SK-N-SH (cell line): ENCODE measurements at regions not wholly inside any gene's neighbourhood (a gene's known extent, or its start where the extent isn't known, plus 50 kb on each side); places are given as distances from the start of the nearest gene placed in this dataset.

Experiments
- CTCF ChIA-PET: fragments of 300-600, 350-600 bp; formaldehyde crosslinking; extraction: SDS; loops from one replicate; lab custom pipeline; 2021; lab: Yijun Ruan, JAX
- POLR2A ChIA-PET: fragments of 350-600 bp; sonication (Branson Sonifier 250); formaldehyde crosslinking; extraction: SDS; loops from one replicate; lab custom pipeline; 2020; ENCODE audit warnings: antibody characterized with exemption, inconsistent platforms; lab: Yijun Ruan, JAX
- DNase-seq: peaks from one replicate; pipeline ENCODE4 v3.0.0; 2012
- H2AFZ ChIP-seq: fragments of 200-600 bp; sonication (generic); 2 replicates; pipeline ENCODE4 v1.8.1; 2016; ENCODE audit warnings: antibody characterized with exemption, mild to moderate bottlenecking, low read depth
- H3F3A ChIP-seq: fragments of 200-600 bp; sonication (generic); replicated peaks from 2 replicates; pipeline ENCODE3; 2016; ENCODE audit warnings: antibody characterized with exemption, mild to moderate bottlenecking; ENCODE audit not compliant: insufficient read depth
- H3K27ac ChIP-seq, 2 experiments: fragments of 200-500 bp in 1 of 2; fragments of 200-600 bp in 1 of 2; sonication (Bioruptor generic) in 1 of 2; sonication (generic), shearing (Covaris generic) in 1 of 2; 2 replicates each; pipeline versions ENCODE4 v1.5.1 to v1.6.1; 2014 to 2016; ENCODE audit warnings: low read depth in 2 of 2, inconsistent platforms in 1 of 2, low read length in 1 of 2, mild to moderate bottlenecking in 1 of 2, mixed read lengths in 1 of 2
- H3K27me3 ChIP-seq: fragments of 200-600 bp; sonication (generic), shearing (Covaris generic); 2 replicates; pipeline ENCODE4 v1.6.1; 2016; ENCODE audit warnings: mixed run types; ENCODE audit not compliant: insufficient read depth
- H3K36me3 ChIP-seq, 2 experiments: fragments of 200-500 bp in 1 of 2; fragments of 200-600 bp in 1 of 2; sonication (Bioruptor generic) in 1 of 2; sonication (generic) in 1 of 2; replicated peaks in 1 of 2; 2 replicates each; pipeline versions ENCODE3 to v1.5.1; 2014 to 2016; ENCODE audit warnings: low read length in 1 of 2, mild to moderate bottlenecking in 1 of 2; ENCODE audit not compliant: insufficient read depth in 2 of 2, control insufficient read depth in 1 of 2
- H3K4me1 ChIP-seq, 2 experiments: fragments of 200-500 bp in 1 of 2; fragments of 200-600 bp in 1 of 2; sonication (Bioruptor generic) in 1 of 2; sonication (generic), shearing (Covaris generic) in 1 of 2; 2 replicates each; pipeline versions ENCODE4 v1.5.1 to v1.6.1; 2014 to 2016; ENCODE audit warnings: low read depth in 1 of 2, low read length in 1 of 2, mixed run types in 1 of 2; ENCODE audit not compliant: insufficient read depth in 2 of 2, control insufficient read depth in 1 of 2
- H3K4me2 ChIP-seq: fragments of 200-600 bp; sonication (generic), shearing (Covaris generic); 2 replicates; pipeline ENCODE4 v1.6.1; 2017; ENCODE audit warnings: mixed run types
- H3K4me3 ChIP-seq, 2 experiments: fragments of 200-500 bp in 1 of 2; fragments of 200-600 bp in 1 of 2; sonication (Bioruptor generic) in 1 of 2; sonication (generic), shearing (Covaris generic) in 1 of 2; 2 replicates each; pipeline versions ENCODE4 v1.5.1 to v1.8.1; 2014 to 2016; ENCODE audit warnings: low read depth in 2 of 2, inconsistent platforms in 1 of 2, low read length in 1 of 2, mild to moderate bottlenecking in 1 of 2, mixed read lengths in 1 of 2, moderate library complexity in 1 of 2
- H3K79me2 ChIP-seq: fragments of 200-600 bp; sonication (generic); 2 replicates; pipeline ENCODE4 v1.8.1; 2017; ENCODE audit warnings: mild to moderate bottlenecking; ENCODE audit not compliant: insufficient read depth
- H3K9ac ChIP-seq: fragments of 200-600 bp; sonication (generic); 2 replicates; pipeline ENCODE4 v1.6.1; 2017; ENCODE audit warnings: mixed run types
- H3K9me2 ChIP-seq: fragments of 200-600 bp; sonication (generic); 2 replicates; pipeline ENCODE4 v1.6.1; 2017; ENCODE audit warnings: mixed run types
- H3K9me3 ChIP-seq: fragments of 200-600 bp; sonication (generic); 2 replicates; pipeline ENCODE4 v1.6.1; 2017; ENCODE audit warnings: mixed run types, mild to moderate bottlenecking, moderate library complexity
- H4K20me1 ChIP-seq: fragments of 200-600 bp; sonication (generic); 2 replicates; pipeline ENCODE4 v1.6.1; 2017; ENCODE audit warnings: mild to moderate bottlenecking, mixed run types; ENCODE audit not compliant: insufficient read depth
- CHD2 ChIP-seq: fragments of 150-350 bp; IDR thresholded peaks from 2 replicates; pipeline ENCODE4 v1.6.1; 2018; ENCODE audit warnings: low read length; ENCODE audit not compliant: partially characterized antibody
- ELF1 ChIP-seq: IDR thresholded peaks from 2 replicates; pipeline ENCODE4 v1.4.0; 2012
- EP300 ChIP-seq, 2 experiments: IDR thresholded peaks; 2 replicates each; pipeline versions ENCODE4 v1.4.0 to v1.6.1; 2012; ENCODE audit warnings: borderline replicate concordance in 1 of 2, low read depth in 1 of 2, low read length in 1 of 2
- GABPA ChIP-seq: IDR thresholded peaks from 2 replicates; pipeline ENCODE4 v1.4.0; 2012; ENCODE audit warnings: low read depth, mild to moderate bottlenecking
- GATA2 ChIP-seq: sonication (generic); formaldehyde crosslinking; IDR thresholded peaks from 2 replicates; pipeline ENCODE4 v1.5.0; 2020; ENCODE audit warnings: mild to moderate bottlenecking, missing genetic modification reagents
- JUND ChIP-seq: IDR thresholded peaks from 2 replicates; pipeline ENCODE4 v1.4.0; 2012
- MEF2A ChIP-seq: IDR thresholded peaks from 2 replicates; pipeline ENCODE4 v1.4.0; 2012; ENCODE audit warnings: low read depth, borderline replicate concordance
- MXI1 ChIP-seq: IDR thresholded peaks from 2 replicates; pipeline ENCODE4 v1.6.1; 2012; ENCODE audit warnings: mild to moderate bottlenecking, low read depth, low read length, improper control_type of control experiment
- NFIC ChIP-seq: IDR thresholded peaks from 2 replicates; pipeline ENCODE4 v1.4.0; 2012; ENCODE audit warnings: borderline replicate concordance
- NRF1 ChIP-seq: IDR thresholded peaks from 2 replicates; pipeline ENCODE4 v1.6.1; 2012; ENCODE audit warnings: low read depth, mild to moderate bottlenecking, low read length
- RXRA ChIP-seq: IDR thresholded peaks from 2 replicates; pipeline ENCODE4 v1.4.0; 2012; ENCODE audit warnings: low read depth, mild to moderate bottlenecking, borderline replicate concordance
- SIN3A ChIP-seq: IDR thresholded peaks from 2 replicates; pipeline ENCODE4 v1.6.1; 2012; ENCODE audit warnings: low read depth, mild to moderate bottlenecking, low read length, moderate library complexity, borderline replicate concordance
- SMC3 ChIP-seq: IDR thresholded peaks from 2 replicates; pipeline ENCODE4 v1.6.1; 2012; ENCODE audit warnings: low read depth, low read length, improper control_type of control experiment
- TCF12 ChIP-seq: IDR thresholded peaks from 2 replicates; pipeline ENCODE4 v1.4.0; 2012
- TEAD4 ChIP-seq: IDR thresholded peaks from 2 replicates; pipeline ENCODE4 v1.4.0; 2012; ENCODE audit warnings: mild to moderate bottlenecking, borderline replicate concordance; ENCODE audit not compliant: insufficient read depth
- YY1 ChIP-seq: IDR thresholded peaks from 2 replicates; pipeline ENCODE4 v1.4.0; 2012; ENCODE audit warnings: low read depth, mild to moderate bottlenecking
- WGBS: methylation state at CpG from one replicate; pipeline ENCODE4 v1.1.6; 2017; ENCODE audit warnings: low lambda C conversion rate; 5-methylcytosine and 5-hydroxymethylcytosine counted together
- TF ChIP-seq, protein P1 (sequence below): fragments of 150-350 bp; IDR thresholded peaks from 2 replicates; pipeline ENCODE4 v1.6.1; 2016; ENCODE audit warnings: mild to moderate bottlenecking, low read depth, low read length
- TF ChIP-seq, protein P2 (sequence below): IDR thresholded peaks from 2 replicates; pipeline ENCODE4 v1.4.0; 2012; ENCODE audit warnings: low read depth, borderline replicate concordance
- TF ChIP-seq, protein P3 (sequence below): IDR thresholded peaks from 2 replicates; pipeline ENCODE4 v1.4.0; 2012; ENCODE audit warnings: low read depth, borderline replicate concordance
- TF ChIP-seq, protein P4 (sequence below): IDR thresholded peaks from 2 replicates; pipeline ENCODE4; 2012

DNA sequence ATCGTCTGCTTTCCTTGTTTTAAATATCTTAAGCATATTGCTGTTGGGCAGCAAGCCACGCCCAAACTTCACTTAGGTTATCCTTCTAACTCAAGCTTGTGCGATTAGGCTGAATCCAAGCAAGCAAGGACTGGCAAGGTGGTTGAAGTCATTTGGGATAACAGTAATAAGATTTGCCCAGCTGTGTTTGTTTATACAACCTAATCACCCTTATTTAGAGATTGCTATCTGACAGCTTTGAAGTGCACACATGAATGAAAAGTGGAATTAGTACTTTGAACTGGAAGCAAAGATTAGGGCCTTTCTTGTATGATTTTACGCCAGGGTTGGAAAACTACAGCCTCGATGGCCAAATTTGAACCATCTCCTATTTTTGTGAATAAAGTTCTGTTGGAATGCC lies 182.1 kb downstream of the ASB9 start:
- Histone ChIP-seq H3K27me3 (no peaks in the 10 kb centered on the region), H3K4me2 (no peak overlapping the region), H3K36me3 (no peaks in the 10 kb centered on the region), H4K20me1 (no peaks in the 10 kb centered on the region), H3K9me2 (no peaks in the 10 kb centered on the region), H2AFZ (no peak overlapping the region), H3F3A (no peaks in the 10 kb centered on the region), H3K4me1 (no peaks in the 10 kb centered on the region), H3K9me3 (no peaks in the 10 kb centered on the region), H3K4me3 (no peak overlapping the region), H3K79me2 (no peaks in the 10 kb centered on the region), H3K9ac (no peak overlapping the region), H3K27ac (no peak overlapping the region)
- 13% methylated on average over 5 of the region's 5 CpGs for WGBS
- POLR2A ChIA-PET: no interaction called here
- CTCF ChIA-PET: no interaction called here
- no peak for DNase-seq
- no peak for TF ChIP-seq GABPA

DNA sequence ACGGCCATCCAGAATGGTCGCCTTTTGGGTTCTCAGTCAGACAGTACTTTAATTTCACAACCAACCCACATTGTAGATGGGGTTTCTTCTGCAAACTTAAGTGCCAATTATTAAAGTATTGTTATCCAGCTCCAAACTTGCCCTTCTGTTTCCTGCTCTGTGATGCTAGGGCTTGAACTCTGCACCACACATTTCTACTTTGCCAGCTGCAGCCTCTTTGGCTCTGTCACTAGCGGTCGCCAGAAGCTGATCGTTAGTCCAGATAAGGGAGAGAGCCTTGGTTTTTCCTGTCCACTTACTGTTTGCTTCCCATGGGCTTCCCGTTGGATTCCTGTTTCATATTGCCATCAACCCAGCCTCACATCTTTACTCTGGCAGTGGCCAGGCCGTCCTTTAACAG lies 196.6 kb downstream of the ASB9 start:
- DNase-seq: no peak
- TF ChIP-seq GATA2 (CRISPR knock-in tag) (peak; percentile 18; the same call in 1 of the 2 replicates), SMC3 (no peak)
- Histone ChIP-seq H3K27me3 (no peaks in the 10 kb centered on the region), H3K27ac (no peak overlapping the region), H3K9ac (no peak overlapping the region), H3F3A (no peaks in the 10 kb centered on the region), H3K4me1 (no peaks in the 10 kb centered on the region), H3K9me2 (no peaks in the 10 kb centered on the region), H3K79me2 (no peaks in the 10 kb centered on the region), H3K4me3 (no peak overlapping the region), H3K9me3 (no peaks in the 10 kb centered on the region), H3K36me3 (no peaks in the 10 kb centered on the region), H4K20me1 (no peaks in the 10 kb centered on the region), H2AFZ (no peak overlapping the region), H3K4me2 (no peak overlapping the region)
- 18% methylated on average over 7 of the region's 7 CpGs for WGBS
- ChIA-PET POLR2A (no interaction called here), CTCF (no interaction called here)

DNA sequence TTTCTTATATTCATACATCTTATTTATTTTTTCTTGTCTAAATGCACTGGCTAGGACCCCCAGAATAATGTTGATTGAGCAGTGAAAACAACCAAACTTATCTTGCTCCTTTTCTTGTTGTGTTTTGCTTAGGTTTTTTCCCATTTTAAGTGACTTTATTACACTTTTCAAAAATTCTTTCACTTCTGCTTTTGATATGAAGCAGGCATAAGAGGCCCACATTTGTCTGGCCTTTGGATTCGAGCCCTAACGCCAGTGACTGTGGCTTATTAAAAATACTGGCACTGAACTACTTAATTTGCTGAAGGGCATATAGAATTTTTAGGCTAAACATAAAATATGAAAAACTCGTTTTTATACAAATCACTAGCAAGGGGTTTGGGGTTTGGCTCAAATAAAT lies 197.0 kb downstream of the ASB9 start:
- H3K4me3 ChIP-seq: no peak overlapping the region
- H3F3A ChIP-seq: no peaks in the 10 kb centered on the region
- ChIA-PET CTCF (no interaction called here), POLR2A (no interaction called here)
- H3K79me2 ChIP-seq: no peaks in the 10 kb centered on the region
- no peaks in the 10 kb centered on the region for H3K9me3 ChIP-seq
- H3K4me1 ChIP-seq: no peaks in the 10 kb centered on the region
- H3K27ac ChIP-seq: no peak overlapping the region
- H3K4me2 ChIP-seq: no peak overlapping the region
- H3K27me3 ChIP-seq: no peaks in the 10 kb centered on the region
- 28% methylated on average over 3 of the region's 3 CpGs for WGBS
- H4K20me1 ChIP-seq: no peaks in the 10 kb centered on the region
- H3K36me3 ChIP-seq: no peaks in the 10 kb centered on the region
- no peak for DNase-seq
- H2AFZ ChIP-seq: no peak overlapping the region
- H3K9ac ChIP-seq: no peak overlapping the region
- H3K9me2 ChIP-seq: no peaks in the 10 kb centered on the region
- TF ChIP-seq TEAD4 (no peak), TCF12 (no peak), MXI1 (no peak), JUND (no peak), YY1 (no peak), SIN3A (no peak), MEF2A (no peak), GABPA (no peak), EP300 (IDR thresholded peaks at IDR 0.05; ENCODE audit: borderline replicate concordance in 1 of 2, low read depth in 1 of 2, low read length in 1 of 2) (no peak), RXRA (no peak), NFIC (no peak), CHD2 (no peak), ELF1 (no peak), NRF1 (no peak)
- TF ChIP-seq, protein P1, sequence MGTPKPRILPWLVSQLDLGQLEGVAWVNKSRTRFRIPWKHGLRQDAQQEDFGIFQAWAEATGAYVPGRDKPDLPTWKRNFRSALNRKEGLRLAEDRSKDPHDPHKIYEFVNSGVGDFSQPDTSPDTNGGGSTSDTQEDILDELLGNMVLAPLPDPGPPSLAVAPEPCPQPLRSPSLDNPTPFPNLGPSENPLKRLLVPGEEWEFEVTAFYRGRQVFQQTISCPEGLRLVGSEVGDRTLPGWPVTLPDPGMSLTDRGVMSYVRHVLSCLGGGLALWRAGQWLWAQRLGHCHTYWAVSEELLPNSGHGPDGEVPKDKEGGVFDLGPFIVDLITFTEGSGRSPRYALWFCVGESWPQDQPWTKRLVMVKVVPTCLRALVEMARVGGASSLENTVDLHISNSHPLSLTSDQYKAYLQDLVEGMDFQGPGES: no peak
- TF ChIP-seq, protein P2, sequence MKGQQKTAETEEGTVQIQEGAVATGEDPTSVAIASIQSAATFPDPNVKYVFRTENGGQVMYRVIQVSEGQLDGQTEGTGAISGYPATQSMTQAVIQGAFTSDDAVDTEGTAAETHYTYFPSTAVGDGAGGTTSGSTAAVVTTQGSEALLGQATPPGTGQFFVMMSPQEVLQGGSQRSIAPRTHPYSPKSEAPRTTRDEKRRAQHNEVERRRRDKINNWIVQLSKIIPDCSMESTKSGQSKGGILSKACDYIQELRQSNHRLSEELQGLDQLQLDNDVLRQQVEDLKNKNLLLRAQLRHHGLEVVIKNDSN: no peak
- TF ChIP-seq, protein P3, sequence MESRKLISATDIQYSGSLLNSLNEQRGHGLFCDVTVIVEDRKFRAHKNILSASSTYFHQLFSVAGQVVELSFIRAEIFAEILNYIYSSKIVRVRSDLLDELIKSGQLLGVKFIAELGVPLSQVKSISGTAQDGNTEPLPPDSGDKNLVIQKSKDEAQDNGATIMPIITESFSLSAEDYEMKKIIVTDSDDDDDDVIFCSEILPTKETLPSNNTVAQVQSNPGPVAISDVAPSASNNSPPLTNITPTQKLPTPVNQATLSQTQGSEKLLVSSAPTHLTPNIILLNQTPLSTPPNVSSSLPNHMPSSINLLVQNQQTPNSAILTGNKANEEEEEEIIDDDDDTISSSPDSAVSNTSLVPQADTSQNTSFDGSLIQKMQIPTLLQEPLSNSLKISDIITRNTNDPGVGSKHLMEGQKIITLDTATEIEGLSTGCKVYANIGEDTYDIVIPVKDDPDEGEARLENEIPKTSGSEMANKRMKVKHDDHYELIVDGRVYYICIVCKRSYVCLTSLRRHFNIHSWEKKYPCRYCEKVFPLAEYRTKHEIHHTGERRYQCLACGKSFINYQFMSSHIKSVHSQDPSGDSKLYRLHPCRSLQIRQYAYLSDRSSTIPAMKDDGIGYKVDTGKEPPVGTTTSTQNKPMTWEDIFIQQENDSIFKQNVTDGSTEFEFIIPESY: no peak
- TF ChIP-seq, protein P4, sequence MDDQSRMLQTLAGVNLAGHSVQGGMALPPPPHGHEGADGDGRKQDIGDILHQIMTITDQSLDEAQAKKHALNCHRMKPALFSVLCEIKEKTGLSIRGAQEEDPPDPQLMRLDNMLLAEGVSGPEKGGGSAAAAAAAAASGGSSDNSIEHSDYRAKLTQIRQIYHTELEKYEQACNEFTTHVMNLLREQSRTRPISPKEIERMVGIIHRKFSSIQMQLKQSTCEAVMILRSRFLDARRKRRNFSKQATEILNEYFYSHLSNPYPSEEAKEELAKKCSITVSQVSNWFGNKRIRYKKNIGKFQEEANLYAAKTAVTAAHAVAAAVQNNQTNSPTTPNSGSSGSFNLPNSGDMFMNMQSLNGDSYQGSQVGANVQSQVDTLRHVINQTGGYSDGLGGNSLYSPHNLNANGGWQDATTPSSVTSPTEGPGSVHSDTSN: no peak
